ENCODE measurements at regions not wholly inside any gene's neighbourhood (a gene's known extent, or its start where the extent isn't known, plus 50 kb on each side); places are given as distances from the start of the nearest gene placed in this dataset.

DNA sequence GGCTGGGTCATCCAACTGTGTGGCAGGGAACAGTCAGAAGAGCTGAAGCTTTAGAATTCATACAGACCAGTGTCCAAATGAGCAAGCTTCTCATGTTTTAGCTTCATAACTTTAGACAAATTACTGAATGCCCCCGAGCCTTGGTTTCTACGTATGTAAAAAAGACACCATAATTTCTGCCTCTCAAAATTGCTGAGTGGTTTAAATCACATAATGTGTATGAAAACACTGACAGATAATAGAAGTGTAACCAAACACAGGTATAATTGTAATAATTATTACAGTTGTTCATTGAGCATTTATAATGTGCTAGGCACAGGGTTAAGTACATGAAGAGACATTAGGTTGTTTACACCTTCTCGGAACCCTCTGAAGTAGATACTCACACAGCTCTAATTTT lies 207.2 kb downstream of the IGSF11 start:
- Histone ChIP-seq H3K4me1 (ENCODE audit: low read length) (no peaks in the 10 kb centered on the region), H3K9me3 (replicated peaks; ENCODE audit: insufficient read depth, low read length) (no peaks in the 10 kb centered on the region), H3K9me2 (replicated peaks; ENCODE audit: insufficient read depth, low read length) (no peaks in the 10 kb centered on the region), H3K79me2 (ENCODE audit: low read length) (no peaks in the 10 kb centered on the region), H3K4me2 (ENCODE audit: low read depth, low read length) (no peak overlapping the region), H3F3A (ENCODE audit: insufficient read depth, low read length) (no peaks in the 10 kb centered on the region), H2AFZ (ENCODE audit: low read length) (no peak overlapping the region), H3K36me3 (replicated peaks; ENCODE audit: insufficient read depth, low read length) (no peaks in the 10 kb centered on the region), H3K27me3 (replicated peaks; ENCODE audit: insufficient read depth, low read length) (no peaks in the 10 kb centered on the region), H3K4me3 (ENCODE audit: low read length) (no peak overlapping the region), H3K27ac (ENCODE audit: low read length) (no peak overlapping the region), H4K20me1 (ENCODE audit: insufficient read depth, low read length) (no peaks in the 10 kb centered on the region), H3K9ac (ENCODE audit: low read length) (no peak overlapping the region)
- TF ChIP-seq EZH2phosphoT487 (IDR thresholded peaks at IDR 0.05; ENCODE audit: low read length) = no peak
- no peak for TF ChIP-seq EZH2 (optimal IDR thresholded peaks at IDR 0.05; ENCODE audit: low read depth, low read length)
- TF ChIP-seq, protein P1, sequence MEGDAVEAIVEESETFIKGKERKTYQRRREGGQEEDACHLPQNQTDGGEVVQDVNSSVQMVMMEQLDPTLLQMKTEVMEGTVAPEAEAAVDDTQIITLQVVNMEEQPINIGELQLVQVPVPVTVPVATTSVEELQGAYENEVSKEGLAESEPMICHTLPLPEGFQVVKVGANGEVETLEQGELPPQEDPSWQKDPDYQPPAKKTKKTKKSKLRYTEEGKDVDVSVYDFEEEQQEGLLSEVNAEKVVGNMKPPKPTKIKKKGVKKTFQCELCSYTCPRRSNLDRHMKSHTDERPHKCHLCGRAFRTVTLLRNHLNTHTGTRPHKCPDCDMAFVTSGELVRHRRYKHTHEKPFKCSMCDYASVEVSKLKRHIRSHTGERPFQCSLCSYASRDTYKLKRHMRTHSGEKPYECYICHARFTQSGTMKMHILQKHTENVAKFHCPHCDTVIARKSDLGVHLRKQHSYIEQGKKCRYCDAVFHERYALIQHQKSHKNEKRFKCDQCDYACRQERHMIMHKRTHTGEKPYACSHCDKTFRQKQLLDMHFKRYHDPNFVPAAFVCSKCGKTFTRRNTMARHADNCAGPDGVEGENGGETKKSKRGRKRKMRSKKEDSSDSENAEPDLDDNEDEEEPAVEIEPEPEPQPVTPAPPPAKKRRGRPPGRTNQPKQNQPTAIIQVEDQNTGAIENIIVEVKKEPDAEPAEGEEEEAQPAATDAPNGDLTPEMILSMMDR (IDR thresholded peaks at IDR 0.05; ENCODE audit: low read length) = no peak
- no peak for DNase-seq

DNA sequence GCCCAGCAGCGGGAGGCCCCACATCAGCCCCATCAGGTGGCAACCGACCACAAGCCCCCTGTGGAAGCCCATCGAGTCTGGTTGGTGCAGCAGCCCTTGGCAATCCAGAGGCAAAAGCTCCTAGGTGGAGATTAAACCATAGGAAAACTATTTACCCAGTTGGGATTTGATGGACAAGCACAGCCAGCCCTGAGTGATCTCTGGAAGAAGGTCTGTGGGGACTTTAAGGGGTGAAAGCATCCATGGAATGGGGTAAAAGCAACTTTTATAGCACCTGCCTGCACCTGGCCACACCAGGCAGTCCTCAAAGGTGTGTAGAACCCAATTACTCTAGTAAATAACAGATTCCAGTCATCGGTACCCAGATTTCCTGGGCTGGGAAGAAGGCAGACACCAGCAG lies 206.3 kb downstream of the IGSF11 start:
- H3K9me2 ChIP-seq (replicated peaks; ENCODE audit: insufficient read depth, low read length) = no peaks in the 10 kb centered on the region

DNA sequence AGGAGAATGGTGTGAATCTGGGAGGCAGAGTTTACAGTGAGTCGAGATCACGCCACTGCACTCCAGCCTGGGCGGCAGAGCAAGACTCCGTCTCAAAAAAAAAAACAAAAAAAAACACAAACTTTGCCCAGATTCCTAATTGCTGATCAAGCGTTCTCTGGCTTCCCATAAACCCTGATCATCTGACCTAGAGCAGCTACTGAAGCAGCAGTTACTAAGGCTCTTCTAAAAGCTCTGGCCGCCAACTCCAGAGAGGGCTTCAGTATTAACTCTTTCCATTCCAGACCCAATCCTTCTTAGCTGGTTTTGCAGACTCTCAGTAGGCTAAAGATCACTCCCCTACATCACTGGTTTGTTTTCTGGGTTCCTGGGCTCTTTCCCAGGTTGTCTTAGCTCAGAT lies 201.6 kb downstream of the IGSF11 start:
- Histone ChIP-seq H4K20me1 (ENCODE audit: insufficient read depth, low read length) (no peaks in the 10 kb centered on the region), H3K27ac (ENCODE audit: low read length) (no peak overlapping the region), H3K4me3 (ENCODE audit: low read length) (no peak overlapping the region), H3F3A (ENCODE audit: insufficient read depth, low read length) (no peaks in the 10 kb centered on the region), H3K4me1 (ENCODE audit: low read length) (no peaks in the 10 kb centered on the region), H3K79me2 (ENCODE audit: low read length) (no peaks in the 10 kb centered on the region), H3K27me3 (replicated peaks; ENCODE audit: insufficient read depth, low read length) (no peaks in the 10 kb centered on the region), H2AFZ (ENCODE audit: low read length) (no peak overlapping the region), H3K36me3 (replicated peaks; ENCODE audit: insufficient read depth, low read length) (no peaks in the 10 kb centered on the region), H3K4me2 (ENCODE audit: low read depth, low read length) (no peak overlapping the region), H3K9ac (ENCODE audit: low read length) (no peak overlapping the region), H3K9me2 (replicated peaks; ENCODE audit: insufficient read depth, low read length) (no peaks in the 10 kb centered on the region), H3K9me3 (replicated peaks; ENCODE audit: insufficient read depth, low read length) (no peaks in the 10 kb centered on the region)
- TF ChIP-seq, protein P1 (IDR thresholded peaks at IDR 0.05; ENCODE audit: low read length) = no peak
- DNase-seq = no peak

More for the DNA sequence above, 206.3 kb downstream of the IGSF11 start:
- Histone ChIP-seq H3K4me2 (ENCODE audit: low read depth, low read length) (no peak overlapping the region), H3F3A (ENCODE audit: insufficient read depth, low read length) (no peaks in the 10 kb centered on the region), H4K20me1 (ENCODE audit: insufficient read depth, low read length) (no peaks in the 10 kb centered on the region), H3K36me3 (replicated peaks; ENCODE audit: insufficient read depth, low read length) (no peaks in the 10 kb centered on the region), H2AFZ (ENCODE audit: low read length) (no peak overlapping the region), H3K9me3 (replicated peaks; ENCODE audit: insufficient read depth, low read length) (no peaks in the 10 kb centered on the region), H3K4me3 (ENCODE audit: low read length) (no peak overlapping the region), H3K79me2 (ENCODE audit: low read length) (no peaks in the 10 kb centered on the region), H3K9ac (ENCODE audit: low read length) (no peak overlapping the region), H3K4me1 (ENCODE audit: low read length) (no peaks in the 10 kb centered on the region), H3K27me3 (replicated peaks; ENCODE audit: insufficient read depth, low read length) (no peaks in the 10 kb centered on the region), H3K27ac (ENCODE audit: low read length) (no peak overlapping the region)
- no peak for DNase-seq
- no peak for TF ChIP-seq EZH2 (optimal IDR thresholded peaks at IDR 0.05; ENCODE audit: low read depth, low read length)
- TF ChIP-seq EZH2phosphoT487 (IDR thresholded peaks at IDR 0.05; ENCODE audit: low read length) = no peak
- TF ChIP-seq, protein P1 (IDR thresholded peaks at IDR 0.05; ENCODE audit: low read length) = no peak

All from MM.1S (cell line).